GM19043 (cell line): ENCODE measurements at regions not wholly inside any gene's neighbourhood (a gene's known extent, or its start where the extent isn't known, plus 50 kb on each side); places are given as distances from the start of the nearest gene placed in this dataset.

Experiments
- ATAC-seq: cut with Tn5 transposase; IDR thresholded peaks from one replicate; pipeline ENCODE4 v1.9.1; 2021; ENCODE audit warnings: low read depth; ENCODE audit not compliant: unreplicated experiment

GRCh38 chr13:60629158-60629557 is 232.1 kb downstream of the TDRD3 start:
- no peak for ATAC-seq

- peak; percentile 69 for ATAC-seq
Observed at GRCh38 chr13:60627071-60627686, 230.2 kb downstream of the TDRD3 start.
